ENCODE measurements at regions not wholly inside any gene's neighbourhood (a gene's known extent, or its start where the extent isn't known, plus 50 kb on each side); places are given as distances from the start of the nearest gene placed in this dataset.
"Not testable (repeated sequence)": the region's sequence is repeated elsewhere in the genome, so short reads cannot be mapped to it uniquely, and the experiment has no call there.

DNA sequence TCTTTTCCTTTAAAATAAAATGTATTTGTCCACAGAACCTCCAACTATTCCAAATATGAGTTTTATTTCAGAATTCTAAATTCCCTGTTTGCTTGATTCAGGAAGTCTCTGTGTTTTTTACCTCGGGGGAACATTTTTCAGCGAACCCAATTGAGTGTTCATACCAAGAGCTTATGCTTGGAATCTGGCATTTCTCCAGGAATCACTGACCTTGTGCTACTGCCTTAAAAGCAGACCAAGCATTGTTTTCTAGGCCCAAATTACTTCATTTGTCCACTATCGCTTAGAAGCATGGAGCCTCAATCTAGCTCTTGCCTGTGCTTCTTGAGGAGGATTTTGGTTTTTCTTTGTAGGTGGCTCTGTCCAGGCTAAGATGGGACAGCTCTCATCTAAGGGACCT lies 59.4 kb downstream of the EBLN1 start:
- POLR2A ChIA-PET: no interaction called here

DNA sequence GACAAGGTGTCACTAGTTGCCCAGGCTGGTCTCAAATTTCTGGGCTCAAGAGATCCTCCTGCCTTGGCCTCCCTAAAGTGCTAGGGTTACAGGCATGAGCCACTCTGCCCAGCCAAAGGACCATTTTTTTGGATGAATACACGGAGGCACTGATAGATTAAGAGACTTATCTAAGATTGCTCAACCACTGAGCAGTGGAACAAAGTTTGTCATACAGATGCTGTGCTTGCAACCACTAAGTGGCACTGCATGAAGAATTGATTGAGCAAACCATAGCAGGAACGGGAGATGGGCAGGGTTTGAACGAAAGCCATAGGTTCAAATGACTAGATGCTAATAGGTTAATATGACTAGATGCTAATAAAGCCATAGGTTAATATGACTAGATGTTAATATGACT lies 61.1 kb downstream of the EBLN1 start:
- POLR2A ChIA-PET: no interaction called here
- CTCF ChIA-PET: no interaction called here

More for the DNA sequence above, 59.4 kb downstream of the EBLN1 start:
- CTCF ChIA-PET: no interaction called here

DNA sequence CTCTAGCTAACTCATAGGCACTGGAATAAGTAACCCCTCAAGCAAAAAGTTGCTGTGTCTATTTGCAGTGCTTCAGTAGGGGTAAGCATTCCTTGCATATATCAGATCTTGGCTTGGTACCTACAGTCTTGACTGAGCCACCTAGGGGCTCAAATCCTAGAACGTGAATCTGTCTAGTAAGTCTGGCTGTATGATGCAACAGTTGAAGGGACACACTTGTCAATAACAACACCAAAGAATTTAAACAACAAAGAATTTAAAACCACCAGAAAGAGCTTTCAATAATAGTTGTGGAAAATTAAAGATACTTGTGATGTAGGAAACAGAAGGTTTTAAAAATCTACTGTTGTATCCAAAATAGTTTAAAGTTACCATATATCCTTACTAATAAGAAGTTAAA lies 65.4 kb downstream of the EBLN1 start:
- ChIA-PET POLR2A (no interaction called here), CTCF (interaction anchor here (0.6 kb wide), 1 partner anchor 18 kb away, joined by 3 read pairs; no protein-coding TSS in a partner anchor)

DNA sequence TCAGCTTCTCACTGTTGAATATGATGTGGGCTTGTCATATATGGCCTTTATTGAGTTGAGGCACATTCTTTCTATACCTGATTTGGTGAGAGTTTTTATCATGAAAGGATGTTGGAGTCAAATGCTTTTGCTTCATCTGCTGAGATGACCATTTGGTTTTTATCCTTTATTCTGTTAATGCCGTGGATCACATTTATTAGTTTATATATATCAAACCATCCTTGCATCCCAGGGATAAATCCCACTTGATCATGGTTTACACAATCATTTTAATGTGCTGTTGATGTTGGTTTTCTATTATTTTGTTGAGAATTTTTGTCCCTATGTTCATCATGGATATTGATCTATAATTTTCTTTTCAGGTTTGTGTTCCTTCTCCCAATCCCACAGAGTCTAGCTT lies 67.0 kb downstream of the EBLN1 start:
- CTCF ChIA-PET: no interaction called here
- POLR2A ChIA-PET: no interaction called here

DNA sequence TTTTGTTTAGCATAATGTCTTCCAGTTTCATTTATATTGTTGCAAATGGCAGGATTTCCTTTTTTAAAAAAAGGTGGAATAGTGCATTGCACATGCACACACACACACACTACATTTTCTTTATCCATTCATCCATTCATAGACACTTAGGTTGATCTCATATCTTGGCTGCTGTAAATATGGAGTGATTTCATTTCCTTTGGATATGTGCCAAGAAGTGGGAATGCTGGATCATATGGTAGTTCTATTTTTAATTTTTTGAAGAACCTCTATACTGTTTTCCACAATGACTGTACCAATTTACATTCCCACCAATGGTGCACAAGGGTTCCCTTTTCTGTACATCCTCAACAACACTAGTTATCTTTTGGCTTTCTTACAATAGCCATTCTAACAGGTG lies 68.9 kb downstream of the EBLN1 start:
- POLR2A ChIA-PET: no interaction called here
- CTCF ChIA-PET: no interaction called here

DNA sequence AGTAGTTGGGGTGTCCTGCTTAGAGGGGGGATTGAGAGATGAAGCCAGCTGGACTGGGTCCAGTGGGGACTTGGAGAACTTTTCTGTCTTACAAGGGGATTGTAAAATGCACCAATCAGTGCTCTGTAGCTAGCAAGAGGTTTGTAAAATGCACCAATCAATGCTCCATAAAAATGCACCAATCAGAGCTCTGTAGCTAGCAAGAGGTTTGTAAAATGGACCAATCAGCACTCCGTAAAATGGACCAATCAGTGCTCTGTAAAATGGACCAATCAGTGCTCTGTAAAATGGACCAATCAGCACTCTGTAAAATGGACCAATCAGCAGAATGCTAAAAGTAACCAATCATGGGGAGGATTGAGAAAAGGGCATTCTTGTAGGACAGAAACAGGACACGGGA lies 71.9 kb downstream of the EBLN1 start:
- CTCF ChIA-PET, POLR2A ChIA-PET: not testable (repeated sequence)

DNA sequence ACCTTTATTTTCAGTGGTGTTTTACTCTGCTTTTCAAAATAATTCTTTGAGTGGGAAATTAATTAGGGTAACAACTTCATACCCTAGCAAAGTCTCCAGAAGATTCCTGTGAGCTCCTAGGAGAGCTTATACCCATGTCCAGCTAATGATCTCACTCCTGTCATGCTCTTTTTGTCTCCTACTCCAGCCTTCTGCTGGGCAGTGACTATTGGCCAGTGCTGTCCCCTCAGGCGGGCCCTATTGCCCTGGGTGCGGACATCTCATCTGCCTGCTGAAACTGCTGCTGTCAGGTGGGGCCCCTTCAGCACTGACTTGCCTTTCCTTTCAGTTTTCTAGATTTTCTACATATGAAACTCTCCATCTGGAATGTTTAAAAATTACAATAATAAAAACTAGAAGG lies 80.3 kb downstream of the EBLN1 start:
- POLR2A ChIA-PET: no interaction called here

DNA sequence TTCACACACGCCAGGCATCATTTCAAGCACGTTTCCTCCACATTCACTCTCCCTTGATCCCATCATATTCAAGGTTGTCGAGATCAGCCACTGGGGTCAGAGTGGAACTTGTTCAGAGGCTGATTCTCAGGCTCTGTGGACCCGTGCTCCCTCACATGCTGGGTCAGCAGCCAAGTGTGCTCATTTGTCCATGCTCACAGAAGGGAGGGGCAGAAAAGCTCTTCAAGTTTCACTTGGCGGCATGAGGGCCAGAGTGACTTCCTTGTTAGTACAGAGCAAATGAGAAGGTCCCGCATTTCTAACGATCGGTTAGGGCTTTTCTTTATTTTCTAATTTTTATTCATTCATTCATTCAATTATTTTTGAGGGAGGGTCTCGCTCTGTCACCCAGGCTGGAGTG lies 82.2 kb downstream of the EBLN1 start:
- POLR2A ChIA-PET: no interaction called here
- CTCF ChIA-PET: no interaction called here

More for the DNA sequence above, 80.3 kb downstream of the EBLN1 start:
- CTCF ChIA-PET: interaction anchor here (0.6 kb wide), 1 partner anchor 128 kb away, joined by 3 read pairs; no protein-coding TSS in a partner anchor

DNA sequence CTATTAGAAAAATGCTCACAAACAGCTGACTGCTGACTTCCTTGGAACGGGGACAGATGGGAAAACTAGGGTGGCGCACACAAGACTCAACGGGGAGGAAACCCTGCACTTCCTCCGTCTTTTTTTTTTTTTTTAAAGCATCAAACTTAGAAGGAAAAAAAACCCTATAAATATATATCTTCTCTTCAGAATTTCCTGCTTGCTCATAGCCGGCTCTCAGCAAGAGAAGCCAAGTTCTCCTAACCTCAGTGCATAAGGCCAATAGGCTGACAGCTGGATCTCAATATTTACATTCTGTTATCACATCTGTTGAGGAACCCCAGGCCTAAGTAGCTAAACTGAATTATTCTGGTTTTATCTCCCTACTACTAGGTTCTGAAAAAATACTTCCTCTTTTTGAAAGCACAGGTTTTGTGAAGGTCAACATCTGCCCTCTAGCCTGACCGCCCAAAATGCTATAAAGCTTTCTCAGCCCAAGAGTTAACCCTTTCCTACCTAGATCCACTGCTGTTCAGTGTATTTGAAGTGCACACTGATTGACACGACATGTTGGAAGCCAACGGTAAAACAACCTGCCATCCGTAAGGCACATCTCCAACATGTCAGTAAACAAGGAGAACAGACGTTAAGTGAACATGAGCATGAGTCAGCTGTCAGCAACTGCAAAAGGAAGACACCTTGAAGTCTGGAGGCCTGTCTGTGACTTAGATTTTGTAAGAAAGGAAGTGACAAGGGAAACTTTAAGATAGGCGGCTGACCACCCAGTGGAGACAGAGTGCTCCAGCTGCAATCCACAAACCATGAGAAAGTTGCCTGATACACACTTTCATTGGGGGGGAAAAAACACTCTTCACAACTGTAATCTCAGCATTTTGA lies 83.8 kb downstream of the EBLN1 start:
- POLR2A ChIA-PET: no interaction called here
- CTCF ChIA-PET: no interaction called here

DNA sequence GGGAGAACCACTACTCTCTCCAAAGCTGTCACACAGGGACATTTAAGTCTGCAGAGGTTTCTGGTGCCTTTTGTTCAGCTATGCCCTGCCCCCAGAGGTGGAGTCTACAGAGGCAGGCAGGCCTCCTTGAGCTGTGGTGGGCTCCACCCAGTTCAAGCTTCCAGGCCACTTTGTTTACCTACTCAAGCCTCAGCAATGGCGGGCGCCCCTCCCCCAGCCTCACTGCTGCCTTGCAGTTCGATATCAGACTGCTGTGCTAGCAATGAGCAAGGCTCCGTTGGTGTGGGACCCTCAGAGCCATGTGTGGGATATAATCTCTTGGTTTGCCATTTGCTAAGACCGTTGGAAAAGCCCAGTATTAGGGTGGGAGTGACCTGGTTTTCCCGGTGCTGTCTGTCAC lies 87.0 kb downstream of the EBLN1 start:
- CTCF ChIA-PET, POLR2A ChIA-PET: not testable (repeated sequence)

DNA sequence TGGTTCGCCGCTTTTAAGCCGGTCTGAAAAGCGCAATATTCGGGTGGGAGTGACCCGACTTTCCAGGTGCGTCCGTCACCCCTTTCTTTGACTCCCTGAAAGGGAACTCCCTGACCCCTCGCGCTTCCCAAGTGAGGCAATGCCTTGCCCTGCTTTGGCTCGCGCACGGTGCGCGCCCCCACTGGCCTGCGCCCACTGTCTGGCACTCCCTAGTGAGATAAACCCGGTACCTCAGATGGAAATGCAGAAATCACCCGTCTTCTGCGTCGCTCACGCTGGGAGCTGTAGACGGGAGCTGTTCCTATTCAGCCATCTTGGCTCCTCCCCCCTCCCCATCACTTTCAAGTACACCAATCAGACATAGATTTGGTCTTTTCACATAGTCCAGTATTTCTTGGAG lies 88.2 kb downstream of the EBLN1 start:
- CTCF ChIA-PET: not testable (repeated sequence)

DNA sequence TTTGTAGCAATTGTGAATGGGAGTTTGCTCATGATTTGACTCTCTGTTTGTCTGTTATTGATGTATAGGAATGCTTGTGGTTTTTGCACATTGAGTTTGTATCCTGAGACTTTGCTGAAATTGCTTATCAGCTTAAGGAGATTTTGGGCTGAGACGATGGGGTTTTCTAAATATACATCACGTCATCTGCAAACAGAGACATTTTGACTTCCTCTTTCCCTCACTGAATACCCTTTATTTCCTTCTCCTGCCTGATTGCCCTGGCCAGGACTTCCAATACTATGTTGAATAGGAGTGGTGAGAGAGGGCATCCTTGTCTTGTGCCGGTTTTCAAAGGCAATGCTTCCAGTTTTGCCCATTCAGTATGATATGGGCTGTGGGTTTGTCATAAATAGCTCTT lies 96.6 kb downstream of the EBLN1 start:
- CTCF ChIA-PET, POLR2A ChIA-PET: not testable (repeated sequence)

More for the DNA sequence above, 88.2 kb downstream of the EBLN1 start:
- POLR2A ChIA-PET: not testable (repeated sequence)

DNA sequence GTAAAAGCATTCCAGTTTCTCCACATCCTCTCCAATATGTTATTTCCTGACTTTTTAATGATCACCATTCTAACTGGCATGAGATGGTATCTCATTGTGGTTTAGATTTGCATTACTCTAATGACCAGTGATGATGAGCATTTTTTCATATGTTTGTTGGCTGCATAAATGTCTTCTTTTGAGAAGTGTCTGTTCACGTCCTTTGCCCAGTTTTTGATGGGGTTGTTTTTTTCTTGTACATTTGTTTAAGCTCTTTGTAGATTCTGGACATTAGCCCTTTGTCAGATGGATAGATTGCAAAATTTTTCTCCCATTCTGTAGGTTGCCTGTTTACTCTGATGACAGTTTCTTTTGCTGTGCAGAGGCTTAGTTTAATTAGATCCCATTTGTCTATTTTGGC lies 97.7 kb downstream of the EBLN1 start:
- POLR2A ChIA-PET: not testable (repeated sequence)

DNA sequence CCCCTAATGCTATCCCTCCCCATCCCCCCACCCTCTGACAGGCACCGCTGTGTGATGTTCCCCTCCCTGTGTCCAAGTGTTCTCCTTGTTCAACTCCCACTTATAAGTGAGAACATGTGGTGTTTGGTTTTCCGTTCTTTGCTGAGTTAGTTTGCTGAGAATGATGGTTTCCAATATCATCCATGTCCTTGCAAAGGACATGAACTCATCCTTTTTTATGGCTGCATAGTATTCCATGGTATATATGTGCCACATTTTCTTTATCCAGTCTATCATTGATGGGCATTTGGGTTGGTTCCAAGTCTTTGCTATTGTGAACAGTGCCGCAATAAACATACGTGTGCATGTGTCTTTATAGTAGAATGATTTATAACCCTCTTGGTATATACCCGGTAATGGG lies 98.2 kb downstream of the EBLN1 start:
- POLR2A ChIA-PET: not testable (repeated sequence)
- CTCF ChIA-PET: interaction anchor here (0.7 kb wide), 1 partner anchor 67 kb away, joined by 4 read pairs; no protein-coding TSS in a partner anchor

More for the DNA sequence above, 97.7 kb downstream of the EBLN1 start:
- CTCF ChIA-PET: not testable (repeated sequence)

DNA sequence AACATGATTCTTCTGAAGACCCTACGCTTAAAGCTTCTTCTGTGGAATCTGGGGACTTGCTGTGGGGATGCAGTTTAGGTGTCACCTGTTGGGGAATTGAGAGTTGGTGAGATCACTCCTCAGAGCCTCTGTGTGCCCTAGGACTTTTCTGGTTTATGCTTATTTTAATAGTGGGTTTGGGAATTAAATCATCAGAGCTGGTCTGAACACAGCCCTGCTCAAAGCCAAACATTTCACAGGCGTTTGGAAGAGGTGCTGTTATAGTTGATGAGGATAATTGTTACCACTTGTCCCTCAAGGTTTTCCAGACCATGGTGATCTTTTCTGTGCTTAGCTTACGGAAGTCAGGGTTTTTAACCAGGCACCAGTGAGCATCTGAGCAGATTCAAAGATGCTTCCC lies 106.1 kb downstream of the EBLN1 start:
- CTCF ChIA-PET: no interaction called here
- POLR2A ChIA-PET: no interaction called here

DNA sequence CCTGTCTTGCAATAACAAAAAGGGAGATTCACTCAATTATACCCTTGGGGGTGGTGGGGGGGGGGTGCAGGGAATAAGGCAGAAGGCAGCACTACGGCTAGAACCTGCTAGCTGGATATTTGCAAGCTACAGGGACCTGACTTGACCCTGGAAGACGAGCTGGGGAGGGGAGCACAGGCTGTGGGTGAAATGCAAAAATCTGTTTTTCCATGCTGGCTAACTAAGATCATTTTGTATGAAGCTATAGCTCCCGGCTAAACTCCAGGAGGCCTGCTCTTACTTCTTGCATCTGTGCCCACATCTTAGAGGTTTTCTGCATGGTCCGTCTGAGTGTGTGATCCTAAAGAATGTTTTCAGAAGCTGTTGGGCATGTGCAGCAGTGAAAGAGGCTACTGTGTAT lies 106.6 kb downstream of the EBLN1 start:
- ChIA-PET CTCF (no interaction called here), POLR2A (no interaction called here)

DNA sequence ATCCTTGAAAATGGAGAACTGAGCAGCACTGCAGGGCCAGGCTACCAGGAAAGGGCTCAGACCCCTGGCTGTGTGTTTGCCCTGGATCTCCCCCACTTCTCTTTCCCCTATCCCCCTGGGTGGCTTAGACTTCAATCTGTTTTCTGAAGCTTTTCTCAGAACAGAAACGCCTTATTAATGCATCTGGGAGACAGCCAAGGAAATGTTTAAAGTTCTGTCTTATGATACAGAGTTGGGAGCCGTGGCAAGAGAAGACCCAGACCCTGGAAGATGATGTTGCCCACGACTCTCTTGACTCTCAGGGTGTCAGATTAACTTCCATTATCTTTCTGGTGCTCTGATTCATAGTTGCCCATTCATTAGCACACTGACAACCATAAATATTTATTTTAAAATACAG lies 107.1 kb downstream of the EBLN1 start:
- POLR2A ChIA-PET: no interaction called here
- CTCF ChIA-PET: no interaction called here

DNA sequence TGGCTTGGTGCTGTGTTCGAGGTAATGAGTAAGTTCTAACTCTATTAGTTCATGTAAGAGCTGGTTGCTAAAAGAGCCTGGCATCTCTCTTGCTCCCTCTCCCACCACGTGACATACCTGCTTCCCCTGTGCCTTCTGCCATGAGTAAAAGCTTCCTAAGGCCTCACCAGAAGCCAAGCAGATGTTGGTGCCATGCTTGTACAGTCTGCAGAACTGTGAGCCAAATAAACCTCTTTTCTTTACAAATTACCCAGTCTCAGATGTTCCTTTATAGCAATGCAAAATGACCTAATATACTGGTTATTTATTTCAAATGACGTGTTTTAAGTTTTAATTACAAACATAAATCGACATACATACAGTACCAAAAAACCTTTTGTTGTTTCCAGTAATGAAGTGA lies 101.7 kb upstream of the DNAJC1 start:
- ChIA-PET POLR2A (no interaction called here), CTCF (no interaction called here)

DNA sequence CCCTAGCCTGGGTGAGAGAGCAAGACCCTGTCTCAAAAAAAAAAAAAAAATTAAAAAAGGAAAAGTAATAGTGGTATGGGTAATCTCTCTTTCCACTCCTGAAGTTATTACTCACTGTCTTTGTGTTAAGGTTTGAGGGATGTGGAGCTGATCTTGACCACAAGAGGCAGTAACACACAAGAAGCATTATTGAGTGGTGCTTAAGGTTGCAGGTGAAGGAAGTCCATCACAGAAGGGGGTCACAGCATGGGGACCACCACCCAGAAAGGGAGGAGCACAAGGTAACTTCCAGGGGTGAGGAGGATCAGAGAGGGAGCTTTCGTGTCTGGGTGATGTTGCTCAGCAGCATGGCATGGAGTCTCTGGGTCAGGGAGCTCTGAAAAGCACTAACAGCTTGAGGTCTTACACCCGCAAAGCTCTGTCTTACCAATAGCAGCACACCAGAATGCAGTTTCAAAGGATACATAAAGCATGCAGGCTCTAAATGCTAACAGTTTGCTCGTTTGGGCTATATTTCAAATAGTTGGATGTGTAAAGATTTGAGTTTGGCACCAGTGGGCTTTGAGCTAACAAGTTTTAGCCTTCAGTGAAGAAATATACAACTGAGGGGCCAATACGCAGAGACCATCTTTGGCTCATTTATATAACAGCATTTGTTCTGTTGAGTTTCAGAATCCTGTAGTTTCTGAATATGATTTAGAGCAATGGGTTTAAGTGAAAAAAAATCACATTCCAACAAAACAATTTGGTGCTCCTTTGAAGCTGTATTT lies 100.4 kb upstream of the DNAJC1 start:
- ChIA-PET CTCF (no interaction called here), POLR2A (no interaction called here)

DNA sequence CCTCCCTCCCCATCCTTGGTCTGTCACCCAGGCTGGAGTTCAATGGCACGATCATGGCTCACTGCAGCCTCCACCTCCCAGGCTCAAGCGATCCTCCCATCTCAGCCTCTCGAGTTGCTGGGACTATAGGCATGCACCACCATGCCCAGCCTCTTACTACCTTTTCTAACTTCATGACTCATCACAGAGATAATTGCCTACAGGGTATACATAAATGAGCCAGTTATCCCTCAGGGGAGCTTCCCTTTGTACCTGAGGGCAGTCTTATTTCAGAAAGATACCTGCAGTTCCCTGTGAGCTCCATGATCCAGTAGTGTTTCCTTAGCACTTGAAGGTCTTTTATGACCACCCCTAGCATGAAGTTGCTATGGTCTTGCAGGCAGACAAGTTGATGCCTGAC lies 94.2 kb upstream of the DNAJC1 start:
- CTCF ChIA-PET: no interaction called here
- POLR2A ChIA-PET: no interaction called here

DNA sequence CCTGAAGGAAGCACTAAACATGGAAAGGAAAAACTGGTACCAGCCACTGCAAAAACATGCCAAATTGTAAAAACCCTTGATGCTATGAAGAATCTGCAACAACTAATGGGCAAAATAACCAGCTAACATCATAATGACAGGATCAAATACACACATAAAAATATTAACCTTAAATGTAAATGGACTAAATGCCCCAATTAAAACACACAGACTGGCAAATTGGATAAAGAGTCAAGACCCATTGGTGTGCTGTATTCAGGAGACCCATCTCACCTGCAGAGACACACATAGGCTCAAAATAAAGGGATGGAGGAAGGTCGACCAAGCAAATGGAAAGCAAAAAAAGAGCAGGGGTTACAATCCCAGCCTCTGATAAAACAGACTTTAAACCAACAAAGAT lies 87.7 kb upstream of the DNAJC1 start:
- POLR2A ChIA-PET, CTCF ChIA-PET: not testable (repeated sequence)

DNA sequence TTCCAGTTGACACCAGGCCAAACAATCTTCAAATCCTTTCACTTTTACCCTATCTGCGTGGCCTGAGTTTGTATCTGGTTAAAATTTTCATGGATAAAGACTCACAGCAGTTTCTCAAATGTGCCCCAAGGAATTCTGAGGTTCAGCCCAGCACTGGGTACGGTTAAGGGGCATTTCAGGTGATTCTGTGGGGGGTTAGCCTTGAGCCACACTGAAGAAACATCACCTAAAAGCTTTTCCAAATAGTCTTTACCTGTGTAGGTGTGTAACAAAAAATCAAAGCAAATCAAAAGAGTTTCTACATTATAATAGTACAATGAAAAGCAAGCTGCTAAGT lies 83.8 kb upstream of the DNAJC1 start:
- ChIA-PET CTCF (no interaction called here), POLR2A (no interaction called here)
